HepG2 (cell line): ENCODE measurements at regions not wholly inside any gene's neighbourhood (a gene's known extent, or its start where the extent isn't known, plus 50 kb on each side); places are given as distances from the start of the nearest gene placed in this dataset.

Experiments used
- ATAC-seq: fragments of 200-7000 bp; cut with Tn5 transposase; 3 replicates; pipeline ENCODE4 v1.9.1; 2020; ENCODE audit warnings: mild to moderate bottlenecking, moderate library complexity
- BruUV-seq: library from RNA; stranded (reverse); fragments of 400-500 nt; replicated peaks from 2 replicates; lab custom pipeline; 2021; lab: Mats Ljungman, UMichigan
- CTCF ChIA-PET: fragments of 300-600 bp; formaldehyde crosslinking; extraction: SDS; loops from one replicate; lab custom pipeline; 2021; ENCODE audit warnings: low total read pairs, inconsistent platforms, low intra/inter-chr PET ratio; lab: Yijun Ruan, JAX
- POLR2A ChIA-PET: fragments of 350-600 bp; sonication (Branson Sonifier 250); formaldehyde crosslinking; loops from one replicate; lab custom pipeline; 2020; ENCODE audit warnings: antibody characterized with exemption, inconsistent platforms; lab: Yijun Ruan, JAX
- DNase-seq: peaks from one replicate; pipeline ENCODE4 v3.0.0-alpha.2; 2015; ENCODE audit warnings: low spot score
- FAIRE-seq: peaks from 3 replicates; lab custom pipeline; 2011; peaks lifted over from hg19 to GRCh38; lab: Jason Lieb, UNC
- H2AFZ ChIP-seq: one replicate; pipeline ENCODE4 v1.6.1; 2011; ENCODE audit warnings: low read length, inconsistent platforms
- H3K27ac ChIP-seq: fragments of 300-600 bp; 3 replicates; pipeline ENCODE4 v1.8.0; 2011; ENCODE audit warnings: mixed run types, mild to moderate bottlenecking, mixed read lengths, low read length, inconsistent platforms; ENCODE audit not compliant: insufficient read depth; ENCODE audit errors: extremely low read length
- H3K27me3 ChIP-seq, 2 experiments: fragments of 200-600 bp in 1 of 2; 2 replicates in 1 of 2; 3 replicates in 1 of 2; pipeline versions ENCODE4 v1.6.0 to v1.8.0; 2011; ENCODE audit warnings: low read length in 2 of 2, mild to moderate bottlenecking in 2 of 2, moderate library complexity in 2 of 2, inconsistent platforms in 1 of 2; ENCODE audit not compliant: insufficient read depth in 2 of 2, control insufficient read depth in 1 of 2
- H3K36me3 ChIP-seq, 2 experiments: fragments of 200-600 bp in 1 of 2; replicated peaks in 1 of 2; 2 replicates in 1 of 2; 3 replicates in 1 of 2; pipeline versions ENCODE4 v1.5.1 to v1.8.0; 2011; ENCODE audit warnings: low read length in 2 of 2, inconsistent platforms in 1 of 2; ENCODE audit not compliant: insufficient read depth in 2 of 2, control insufficient read depth in 1 of 2
- H3K4me1 ChIP-seq: 2 replicates; pipeline ENCODE4 v1.5.1; 2012; ENCODE audit warnings: low read length, inconsistent platforms; ENCODE audit not compliant: insufficient read depth
- H3K4me2 ChIP-seq: 2 replicates; pipeline ENCODE4 v1.6.0; 2011; ENCODE audit warnings: low read depth, low read length, inconsistent platforms
- H3K4me3 ChIP-seq, 3 experiments: fragments of 200-600 bp in 1 of 3; sonication (generic), shearing (Covaris generic) in 1 of 3; replicated peaks in 1 of 3; 2 replicates each; pipeline ENCODE4 v1.5.1; 2011 to 2016; ENCODE audit warnings: low read length in 3 of 3, inconsistent platforms in 2 of 3, low read depth in 2 of 3, mild to moderate bottlenecking in 2 of 3, control low read depth in 1 of 3, mixed read lengths in 1 of 3; ENCODE audit not compliant: insufficient read depth in 1 of 3
- H3K79me2 ChIP-seq: one replicate; pipeline ENCODE4 v1.6.1; 2011; ENCODE audit warnings: low read length, inconsistent platforms; ENCODE audit not compliant: insufficient read depth
- H3K9ac ChIP-seq: 2 replicates; pipeline ENCODE4 v1.6.0; 2011; ENCODE audit warnings: mild to moderate bottlenecking, low read depth, low read length, inconsistent platforms; ENCODE audit not compliant: insufficient read depth
- H3K9me3 ChIP-seq: 2 replicates; pipeline ENCODE4 v1.5.1; 2012; ENCODE audit warnings: mild to moderate bottlenecking, low read length
- H4K20me1 ChIP-seq: 2 replicates; pipeline ENCODE4 v1.6.0; 2011; ENCODE audit warnings: inconsistent platforms, mild to moderate bottlenecking, low read length, moderate library complexity; ENCODE audit not compliant: insufficient read depth
- BRCA1 ChIP-seq: sonication (generic); formaldehyde crosslinking; IDR thresholded peaks from 2 replicates; pipeline ENCODE4 v1.4.0; 2020; ENCODE audit warnings: missing genetic modification reagents
- KMT2B ChIP-seq: IDR thresholded peaks from 2 replicates; pipeline ENCODE4 v1.6.1; 2016; ENCODE audit warnings: missing genetic modification reagents, missing compliant biosample characterization
- MAF1 ChIP-seq: sonication (generic); formaldehyde crosslinking; IDR thresholded peaks from 2 replicates; pipeline ENCODE4 v1.5.0; 2020; ENCODE audit warnings: missing genetic modification reagents, borderline replicate concordance
- PHF21A ChIP-seq: sonication (generic); formaldehyde crosslinking; IDR thresholded peaks from 2 replicates; pipeline ENCODE4 v1.5.0; 2020; ENCODE audit warnings: mild to moderate bottlenecking, missing genetic modification reagents
- SSRP1 ChIP-seq: IDR thresholded peaks from 2 replicates; pipeline ENCODE4 v1.6.1; 2016; ENCODE audit warnings: control low read depth
- TEAD2 ChIP-seq: sonication (generic); formaldehyde crosslinking; IDR thresholded peaks from 2 replicates; pipeline ENCODE4 v1.9.0; 2021; ENCODE audit warnings: missing genetic modification reagents
- TGIF2 ChIP-seq: IDR thresholded peaks from 2 replicates; pipeline ENCODE4 v1.6.1; 2016; ENCODE audit warnings: control low read depth, missing compliant biosample characterization
- ZBTB42 ChIP-seq: sonication (generic); formaldehyde crosslinking; IDR thresholded peaks from 2 replicates; pipeline ENCODE4 v1.5.0; 2020; ENCODE audit warnings: mild to moderate bottlenecking, missing genetic modification reagents
- ZFP36 ChIP-seq: fragments of 150-350 bp; IDR thresholded peaks from 2 replicates; pipeline ENCODE4 v1.6.1; 2018; ENCODE audit warnings: borderline replicate concordance, low read length, low read depth; ENCODE audit not compliant: partially characterized antibody
- ZFP41 ChIP-seq: sonication (generic); formaldehyde crosslinking; IDR thresholded peaks from 2 replicates; pipeline ENCODE4 v1.4.0; 2020; ENCODE audit warnings: mild to moderate bottlenecking, missing genetic modification reagents, borderline replicate concordance
- ZNF230 ChIP-seq: sonication (generic); formaldehyde crosslinking; IDR thresholded peaks from 2 replicates; pipeline ENCODE4 v1.4.0; 2020; ENCODE audit warnings: mild to moderate bottlenecking, missing genetic modification reagents
- ZNF232 ChIP-seq: sonication (generic); formaldehyde crosslinking; IDR thresholded peaks from 2 replicates; pipeline ENCODE4 v1.4.0; 2020; ENCODE audit warnings: missing genetic modification reagents, borderline replicate concordance
- ZNF24 ChIP-seq: fragments of 450-650 bp; IDR thresholded peaks from 2 replicates; pipeline ENCODE4 v1.6.1; 2017; ENCODE audit warnings: antibody characterized with exemption, mild to moderate bottlenecking
- ZNF275 ChIP-seq: sonication (generic); formaldehyde crosslinking; IDR thresholded peaks from 2 replicates; pipeline ENCODE4 v1.8.0; 2022; ENCODE audit warnings: missing genetic modification reagents, mild to moderate bottlenecking, inconsistent platforms, borderline replicate concordance
- ZNF276 ChIP-seq: sonication (generic); formaldehyde crosslinking; IDR thresholded peaks from 2 replicates; pipeline ENCODE4 v1.4.0; 2020; ENCODE audit warnings: mild to moderate bottlenecking, low read depth, missing genetic modification reagents
- ZNF547 ChIP-seq: sonication (generic); formaldehyde crosslinking; IDR thresholded peaks from 2 replicates; pipeline ENCODE4 v1.5.1; 2020; ENCODE audit warnings: mild to moderate bottlenecking, missing genetic modification reagents
- ZNF597 ChIP-seq: sonication (generic); formaldehyde crosslinking; IDR thresholded peaks from 2 replicates; pipeline ENCODE4 v1.5.0; 2020; ENCODE audit warnings: missing genetic modification reagents
- WGBS: methylation state at CpG from one replicate; pipeline ENCODE4 v1.1.6; 2017; ENCODE audit warnings: low lambda C conversion rate; 5-methylcytosine and 5-hydroxymethylcytosine counted together
- in situ Hi-C: cut with HindIII; loops from 2 replicates; pipeline ENCODE4 v1.10.0; 2017; ENCODE audit warnings: low pct_unique_long_range_greater_than_20kb; ENCODE audit not compliant: extremely low pct_ligation_motif_present
- intact Hi-C: fragments of 100-400 bp; cut with micrococcal nuclease; formaldehyde crosslinking; loops from one replicate; pipeline ENCODE4 v1.10.0; 2022; ENCODE audit not compliant: unreplicated experiment

- Histone ChIP-seq H3K4me1 (no peaks in the 10 kb centered on the region), H3K4me3 (no peak overlapping the region), H3K36me3 (no peaks in the 10 kb centered on the region), H3K9me3 (no peaks in the 10 kb centered on the region), H2AFZ (no peak overlapping the region), H3K27ac (no peak overlapping the region), H4K20me1 (no peaks in the 10 kb centered on the region), H3K79me2 (no peaks in the 10 kb centered on the region), H3K4me2 (no peak overlapping the region), H3K27me3 (no peaks in the 10 kb centered on the region), H3K9ac (no peak overlapping the region)
- FAIRE-seq: no peak
- ChIA-PET POLR2A (no interaction called here), CTCF (no interaction called here)
- in situ Hi-C loops (loop anchor here (5.0 kb wide), 1 partner anchor 173 kb away; no protein-coding TSS in a partner anchor), intact Hi-C loops (no loop called here)
- WGBS: 60% methylated on average over 4 of the region's 4 CpGs
- ATAC-seq: no peak
- no TSS peak for BruUV-seq
- TF ChIP-seq ZNF232: no peak
- TF ChIP-seq MAF1 (CRISPR knock-in tag): no peak
- TF ChIP-seq TGIF2 (CRISPR knock-in tag): no peak
- TF ChIP-seq ZFP41 (CRISPR knock-in tag): no peak
- TF ChIP-seq KMT2B (CRISPR knock-in tag): no peak
- no peak for TF ChIP-seq ZNF275
- TF ChIP-seq BRCA1: no peak
- TF ChIP-seq ZNF276: no peak
- TF ChIP-seq TEAD2: no peak
- no peak for TF ChIP-seq ZNF24
- TF ChIP-seq ZNF547 (CRISPR knock-in tag): no peak
- no peak for TF ChIP-seq ZNF597 (CRISPR knock-in tag)
- TF ChIP-seq PHF21A: no peak
- no peak for TF ChIP-seq ZBTB42 (CRISPR knock-in tag)
- TF ChIP-seq ZFP36: no peak
- TF ChIP-seq SSRP1 (CRISPR knock-in tag): no peak
- no peak for TF ChIP-seq ZNF230
- no peak for DNase-seq
Observed at GRCh38 chr2:145744541-145745386, 1224.8 kb upstream of the ZEB2 start.
